Epithelial cell of proximal tubule (primary cell): ENCODE measurements at regions not wholly inside any gene's neighbourhood (a gene's known extent, or its start where the extent isn't known, plus 50 kb on each side); places are given as distances from the start of the nearest gene placed in this dataset.

Experiments
- DNase-seq: peaks from one replicate; pipeline ENCODE4 v3.0.0-alpha.2; 2011; ENCODE audit warnings: low read depth
- H3K4me3 ChIP-seq: 2 replicates; pipeline ENCODE4 v1.5.1; 2011; ENCODE audit warnings: low read depth, mild to moderate bottlenecking, low read length
- TF ChIP-seq, protein P1 (sequence below): conservative IDR thresholded peaks from 2 replicates; pipeline ENCODE4 v1.5.1; 2012; ENCODE audit warnings: low read depth, mild to moderate bottlenecking, low read length

GRCh38 chr6:122238861-122239260 lies 160.6 kb upstream of the HSF2 start:
- no peak for DNase-seq
- H3K4me3 ChIP-seq, result no peak overlapping the region
- TF ChIP-seq, protein P1, sequence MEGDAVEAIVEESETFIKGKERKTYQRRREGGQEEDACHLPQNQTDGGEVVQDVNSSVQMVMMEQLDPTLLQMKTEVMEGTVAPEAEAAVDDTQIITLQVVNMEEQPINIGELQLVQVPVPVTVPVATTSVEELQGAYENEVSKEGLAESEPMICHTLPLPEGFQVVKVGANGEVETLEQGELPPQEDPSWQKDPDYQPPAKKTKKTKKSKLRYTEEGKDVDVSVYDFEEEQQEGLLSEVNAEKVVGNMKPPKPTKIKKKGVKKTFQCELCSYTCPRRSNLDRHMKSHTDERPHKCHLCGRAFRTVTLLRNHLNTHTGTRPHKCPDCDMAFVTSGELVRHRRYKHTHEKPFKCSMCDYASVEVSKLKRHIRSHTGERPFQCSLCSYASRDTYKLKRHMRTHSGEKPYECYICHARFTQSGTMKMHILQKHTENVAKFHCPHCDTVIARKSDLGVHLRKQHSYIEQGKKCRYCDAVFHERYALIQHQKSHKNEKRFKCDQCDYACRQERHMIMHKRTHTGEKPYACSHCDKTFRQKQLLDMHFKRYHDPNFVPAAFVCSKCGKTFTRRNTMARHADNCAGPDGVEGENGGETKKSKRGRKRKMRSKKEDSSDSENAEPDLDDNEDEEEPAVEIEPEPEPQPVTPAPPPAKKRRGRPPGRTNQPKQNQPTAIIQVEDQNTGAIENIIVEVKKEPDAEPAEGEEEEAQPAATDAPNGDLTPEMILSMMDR, result no peak

DNA sequence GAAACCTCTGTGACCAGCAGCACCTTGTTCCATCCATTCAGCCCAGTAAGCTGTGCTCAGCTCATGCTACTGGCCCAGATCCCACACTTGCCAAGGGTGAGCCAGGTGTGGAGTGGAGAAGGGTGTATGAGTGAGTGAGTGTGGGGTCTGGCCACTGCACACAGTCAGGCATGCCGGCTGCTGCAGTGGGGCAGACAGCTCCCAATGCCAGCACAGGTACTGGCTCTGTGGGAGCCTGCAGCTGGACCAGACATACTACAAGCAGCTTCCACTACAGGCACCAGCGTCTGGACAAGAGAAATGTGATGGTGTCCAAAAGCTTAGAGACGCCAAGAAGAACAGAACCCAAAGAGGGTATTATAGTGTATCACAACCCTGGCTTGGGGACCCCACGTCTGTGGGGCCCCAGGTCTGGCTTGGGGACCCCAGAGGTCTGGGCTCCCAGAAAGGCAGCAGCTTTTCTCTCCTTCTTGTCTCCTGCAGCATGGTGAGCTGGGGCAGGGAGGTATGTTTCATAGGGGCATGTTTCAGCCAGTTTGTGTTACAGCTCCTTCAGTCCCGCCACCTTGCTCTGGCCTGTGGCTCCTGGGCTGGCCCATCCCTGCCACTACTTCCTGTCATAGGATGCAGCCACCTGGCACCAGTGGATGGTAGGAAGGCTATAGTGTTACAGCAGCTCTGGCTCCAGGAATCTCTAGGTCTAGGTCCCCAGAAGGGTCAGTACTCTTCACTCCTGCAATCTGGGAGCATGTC lies 152.4 kb upstream of the HSF2 start:
- H3K4me3 ChIP-seq, result no peak overlapping the region
- no peak for DNase-seq
- TF ChIP-seq, protein P1, result no peak

DNA sequence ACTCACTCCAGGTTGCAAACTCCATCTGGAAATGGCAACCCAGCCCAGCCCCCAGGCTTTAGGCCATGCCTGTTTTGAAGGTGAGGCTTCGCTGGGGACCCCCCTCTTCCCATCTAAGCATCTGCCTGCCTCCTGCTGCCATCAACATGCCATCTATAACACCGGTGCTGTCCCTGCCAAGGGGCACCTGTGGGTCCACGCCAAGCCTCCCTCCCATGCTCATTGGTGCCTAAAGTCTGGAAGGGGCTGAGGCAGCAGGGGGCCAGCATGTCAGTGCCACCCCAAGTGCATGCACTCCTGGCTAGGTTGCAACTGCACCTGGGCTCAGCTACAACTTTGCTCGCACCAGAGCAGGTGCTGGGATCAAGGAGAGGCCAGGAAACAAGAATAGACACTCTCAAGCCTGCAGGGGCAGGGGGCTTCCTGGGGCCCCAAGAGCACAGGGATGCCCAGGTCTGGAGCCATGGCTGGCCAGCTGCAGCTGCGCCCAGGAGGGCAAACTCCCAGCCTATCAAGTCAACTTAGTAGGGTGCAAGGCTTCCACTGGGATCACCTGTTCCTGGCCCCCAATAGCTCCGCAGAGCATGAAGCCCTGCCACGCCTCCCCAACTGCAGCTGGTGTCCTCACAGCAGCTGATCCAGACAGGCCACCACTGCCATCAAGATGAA lies 151.3 kb upstream of the HSF2 start:
- no peak for DNase-seq
- H3K4me3 ChIP-seq, result no peak overlapping the region
- TF ChIP-seq, protein P1, result no peak

GRCh38 chr6:122248844-122249243 lies 150.6 kb upstream of the HSF2 start:
- no peak for DNase-seq
- no peak overlapping the region for H3K4me3 ChIP-seq
- TF ChIP-seq, protein P1, result no peak

DNA sequence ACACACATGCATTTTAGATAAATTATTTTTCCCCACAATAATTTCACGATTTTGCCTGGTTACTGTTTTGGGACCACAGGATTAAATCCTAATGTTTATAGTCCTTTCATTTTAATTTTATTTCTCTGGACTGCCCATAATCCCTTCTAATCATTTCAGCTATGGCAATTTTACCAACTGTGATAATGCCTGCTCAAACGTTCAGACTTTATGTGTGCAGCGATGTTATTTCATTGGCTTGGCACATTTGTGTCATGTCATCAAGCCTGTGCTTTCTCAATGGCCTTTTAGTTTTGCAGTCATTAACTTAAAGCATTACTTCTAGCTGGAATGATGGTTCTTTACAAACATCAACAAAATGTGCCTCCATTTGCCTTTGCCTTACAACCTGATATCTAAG lies 140.6 kb upstream of the HSF2 start:
- TF ChIP-seq, protein P1, result no peak
- no peak overlapping the region for H3K4me3 ChIP-seq
- no peak for DNase-seq

- DNase-seq, result no peak
- TF ChIP-seq, protein P1, result no peak
- no peak overlapping the region for H3K4me3 ChIP-seq
These were observed 134.9 kb upstream of the HSF2 start for GRCh38 chr6:122264557-122264956.
